ENCODE measurements at regions not wholly inside any gene's neighbourhood (a gene's known extent, or its start where the extent isn't known, plus 50 kb on each side); places are given as distances from the start of the nearest gene placed in this dataset.

GRCh38 chr7:52323202-52323746, 712.2 kb upstream of the POM121L12 start (continued):
- TF ChIP-seq MAX (IDR thresholded peaks at IDR 0.05), result no peak

Measured in H1 (cell line).